Fibroblast of lung (primary cell): ENCODE measurements at regions not wholly inside any gene's neighbourhood (a gene's known extent, or its start where the extent isn't known, plus 50 kb on each side); places are given as distances from the start of the nearest gene placed in this dataset.

Source experiments
- EZH2 ChIP-seq: IDR thresholded peaks from 2 replicates; pipeline ENCODE4 v1.5.1; 2012; ENCODE audit warnings: low read length, control low read depth, mild to moderate bottlenecking; ENCODE audit errors: missing control alignments
- TF ChIP-seq, protein P1 (sequence below), 2 donors: IDR thresholded peaks in 1 of 2; conservative IDR thresholded peaks in 1 of 2; 1 replicate in 1 of 2; 2 replicates in 1 of 2; pipeline ENCODE4 v1.5.1; 2011 to 2012; ENCODE audit warnings: low read length in 2 of 2, control low read depth in 1 of 2, inconsistent platforms in 1 of 2, low read depth in 1 of 2, mild to moderate bottlenecking in 1 of 2

DNA sequence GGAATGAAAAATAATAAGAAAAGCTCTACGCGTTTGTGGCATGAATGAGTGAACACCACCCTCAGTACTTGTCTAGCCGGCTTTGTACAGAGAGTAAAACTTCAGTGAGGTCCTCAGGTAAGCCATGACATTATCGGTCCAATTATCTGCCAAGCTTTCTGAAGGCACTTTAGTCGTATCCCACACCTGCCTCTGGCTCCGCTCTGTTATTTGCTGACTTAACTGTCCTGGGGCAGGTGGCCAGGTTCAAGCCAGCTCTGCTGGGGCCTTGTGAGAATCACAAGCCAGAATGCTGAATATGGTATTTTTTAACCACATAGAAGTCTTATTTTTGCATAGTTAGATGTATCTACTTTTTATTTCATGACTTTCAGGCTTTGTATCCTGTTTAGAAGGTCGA lies 66.0 kb upstream of the FHIP2A start:
- TF ChIP-seq, protein P1, sequence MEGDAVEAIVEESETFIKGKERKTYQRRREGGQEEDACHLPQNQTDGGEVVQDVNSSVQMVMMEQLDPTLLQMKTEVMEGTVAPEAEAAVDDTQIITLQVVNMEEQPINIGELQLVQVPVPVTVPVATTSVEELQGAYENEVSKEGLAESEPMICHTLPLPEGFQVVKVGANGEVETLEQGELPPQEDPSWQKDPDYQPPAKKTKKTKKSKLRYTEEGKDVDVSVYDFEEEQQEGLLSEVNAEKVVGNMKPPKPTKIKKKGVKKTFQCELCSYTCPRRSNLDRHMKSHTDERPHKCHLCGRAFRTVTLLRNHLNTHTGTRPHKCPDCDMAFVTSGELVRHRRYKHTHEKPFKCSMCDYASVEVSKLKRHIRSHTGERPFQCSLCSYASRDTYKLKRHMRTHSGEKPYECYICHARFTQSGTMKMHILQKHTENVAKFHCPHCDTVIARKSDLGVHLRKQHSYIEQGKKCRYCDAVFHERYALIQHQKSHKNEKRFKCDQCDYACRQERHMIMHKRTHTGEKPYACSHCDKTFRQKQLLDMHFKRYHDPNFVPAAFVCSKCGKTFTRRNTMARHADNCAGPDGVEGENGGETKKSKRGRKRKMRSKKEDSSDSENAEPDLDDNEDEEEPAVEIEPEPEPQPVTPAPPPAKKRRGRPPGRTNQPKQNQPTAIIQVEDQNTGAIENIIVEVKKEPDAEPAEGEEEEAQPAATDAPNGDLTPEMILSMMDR (conservative IDR thresholded peaks at IDR 0.05 in 1 of 2, IDR thresholded peaks at IDR 0.05 in 1 of 2; ENCODE audit: low read depth in 1 of 2, low read length in 2 of 2) = no peak
- TF ChIP-seq EZH2 = no peak
